ENCODE measurements at regions not wholly inside any gene's neighbourhood (a gene's known extent, or its start where the extent isn't known, plus 50 kb on each side); places are given as distances from the start of the nearest gene placed in this dataset.
A peak's percentile ranks its signal among the peaks of the same experiment; 100 is the strongest.
"Not testable (repeated sequence)": the region's sequence is repeated elsewhere in the genome, so short reads cannot be mapped to it uniquely, and the experiment has no call there.

GRCh38 chr5:174567506-174568141 is 156.8 kb upstream of the MSX2 start:
- DNase-seq = no peak

DNA sequence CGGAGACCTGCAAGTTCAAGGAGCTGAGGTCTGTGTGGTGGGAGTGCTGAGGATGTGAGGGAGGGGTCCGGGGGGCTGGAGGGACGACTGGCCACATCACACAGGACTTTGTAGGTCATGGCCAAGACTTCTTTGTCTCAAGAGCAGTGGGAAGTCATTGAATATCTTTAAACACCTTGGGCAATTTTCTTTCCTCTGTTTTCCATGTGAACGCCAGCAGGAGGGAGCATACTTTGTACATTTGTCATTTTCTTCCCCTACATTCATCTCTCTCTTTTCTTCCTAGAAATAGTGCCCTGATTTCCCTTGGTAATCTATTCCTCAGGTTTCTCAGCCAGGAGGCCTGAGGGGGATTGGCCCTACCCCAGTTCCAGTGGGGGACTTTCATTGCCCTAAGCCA is 153.7 kb upstream of the MSX2 start:
- DNase-seq = no peak

DNA sequence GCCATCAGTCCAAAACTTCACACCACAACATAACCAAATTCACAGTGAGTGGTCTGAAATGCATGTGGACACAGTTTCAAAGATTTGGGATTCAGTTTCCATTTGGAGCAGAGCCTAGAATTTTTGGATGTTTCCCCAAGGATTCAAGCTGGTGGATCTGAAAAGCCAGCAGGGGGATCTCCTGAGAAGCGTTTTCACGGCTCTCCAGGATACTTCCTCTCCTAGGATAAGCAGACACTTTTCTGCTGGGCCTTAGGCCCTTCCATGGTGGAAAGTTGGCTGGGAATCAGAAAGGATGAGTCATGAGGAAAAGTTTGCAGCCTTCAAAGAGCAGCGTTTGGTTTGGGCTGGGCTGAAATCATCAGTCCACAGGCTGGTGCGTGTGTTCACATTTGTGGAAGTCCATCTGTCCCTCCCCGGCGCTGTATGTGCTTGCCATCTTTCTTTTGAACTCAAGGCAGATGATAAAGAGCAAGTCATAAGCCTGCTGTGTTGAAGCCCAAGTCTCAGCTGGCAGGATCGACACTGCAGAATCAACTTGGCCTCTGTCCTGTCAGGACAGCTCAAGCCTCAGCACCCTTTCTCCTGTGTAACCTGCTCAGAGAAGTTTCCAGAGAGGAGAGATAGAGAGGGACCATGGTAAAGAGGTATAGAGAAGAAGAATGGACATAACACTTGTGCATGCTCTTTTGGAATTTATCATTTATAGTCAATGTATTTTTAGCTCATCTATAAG is 152.6 kb upstream of the MSX2 start:
- DNase-seq = no peak

DNA sequence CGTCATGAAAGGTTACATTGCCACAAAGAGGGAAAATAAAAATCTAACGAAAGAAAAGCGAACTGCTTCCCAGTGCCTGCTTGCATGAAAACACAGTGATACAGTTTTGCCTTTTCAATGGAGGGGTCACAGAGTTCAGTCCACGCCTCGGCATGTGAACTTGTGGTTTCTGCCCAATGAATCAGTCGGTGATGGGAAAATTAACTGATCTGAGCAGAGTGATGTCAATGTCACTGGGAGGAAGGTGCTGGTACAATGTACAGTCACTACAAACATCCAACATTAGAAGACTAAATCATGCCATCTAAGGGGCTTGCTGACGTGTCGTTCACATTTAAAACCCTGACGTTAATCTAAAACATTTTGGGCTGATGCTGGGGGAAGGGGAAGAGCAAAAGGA is 151.8 kb upstream of the MSX2 start:
- DNase-seq = no peak

DNA sequence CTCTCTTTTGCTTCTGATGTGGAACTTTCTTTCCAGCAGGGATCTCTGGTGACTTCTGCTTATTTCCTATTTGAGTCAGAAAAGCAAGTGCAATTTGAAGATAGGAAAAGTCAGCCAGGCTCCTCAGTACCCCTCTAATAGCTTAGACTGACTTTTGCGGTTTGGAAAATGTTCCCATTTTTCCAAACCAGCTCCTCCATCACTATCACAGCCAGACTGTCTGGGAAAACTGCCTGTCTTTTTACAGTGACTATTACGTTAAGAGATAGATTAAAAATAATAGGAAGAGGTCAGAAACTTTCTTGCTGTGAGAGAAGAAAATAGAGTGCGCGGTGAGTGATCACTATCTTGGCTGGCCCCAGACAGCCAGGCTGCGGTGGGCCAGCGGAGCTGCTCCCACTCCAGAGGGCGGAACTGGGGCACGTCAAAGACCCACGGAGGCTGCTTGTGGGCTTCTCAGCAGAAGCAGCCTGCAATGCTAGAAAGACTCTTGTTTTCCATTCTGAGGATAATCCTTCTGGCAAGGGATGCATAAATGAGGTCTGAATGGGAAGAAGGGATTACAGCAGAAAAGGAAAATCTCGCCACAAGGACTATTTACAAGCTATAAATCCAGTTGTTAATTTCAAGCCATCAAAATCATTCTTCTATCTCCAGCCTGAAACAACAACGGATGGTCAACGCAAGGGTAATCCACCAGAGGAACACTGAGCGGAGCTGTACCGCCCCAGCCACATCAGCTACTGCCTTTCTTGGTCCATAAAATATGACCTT is 151.0 kb upstream of the MSX2 start:
- DNase-seq = no peak

- DNase-seq = no peak
Observed at GRCh38 chr5:174575043-174575442, 149.3 kb upstream of the MSX2 start.

- no peak for DNase-seq
Observed at GRCh38 chr5:174576042-174576441, 148.3 kb upstream of the MSX2 start.

- peak in 1 of 2 experiments; percentile 1 for DNase-seq
Observed at GRCh38 chr5:174581479-174581878, 142.9 kb upstream of the MSX2 start.

- DNase-seq = no peak
Observed at GRCh38 chr5:174581894-174582293, 142.5 kb upstream of the MSX2 start.

GRCh38 chr5:174583071-174583470 is 141.3 kb upstream of the MSX2 start:
- DNase-seq = no peak

DNA sequence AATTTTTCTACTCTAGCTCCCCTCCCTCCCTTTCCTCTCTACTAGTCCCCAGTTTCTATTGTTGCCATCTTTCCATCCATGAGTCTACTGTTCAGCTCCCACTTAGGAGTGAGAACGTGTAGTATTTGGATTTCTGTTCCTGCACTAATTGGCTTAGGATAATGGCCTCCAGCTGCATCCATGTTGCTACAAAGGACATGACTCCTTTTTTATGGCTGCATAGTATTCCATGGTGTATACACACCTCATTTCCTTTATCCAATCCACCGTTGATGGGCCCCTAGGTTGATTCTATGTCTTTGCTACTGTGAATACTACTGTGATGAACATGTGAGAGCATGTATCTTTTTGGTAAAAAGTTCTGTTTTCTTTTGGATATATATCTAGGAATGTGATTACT is 138.9 kb upstream of the MSX2 start:
- no peak for DNase-seq

DNA sequence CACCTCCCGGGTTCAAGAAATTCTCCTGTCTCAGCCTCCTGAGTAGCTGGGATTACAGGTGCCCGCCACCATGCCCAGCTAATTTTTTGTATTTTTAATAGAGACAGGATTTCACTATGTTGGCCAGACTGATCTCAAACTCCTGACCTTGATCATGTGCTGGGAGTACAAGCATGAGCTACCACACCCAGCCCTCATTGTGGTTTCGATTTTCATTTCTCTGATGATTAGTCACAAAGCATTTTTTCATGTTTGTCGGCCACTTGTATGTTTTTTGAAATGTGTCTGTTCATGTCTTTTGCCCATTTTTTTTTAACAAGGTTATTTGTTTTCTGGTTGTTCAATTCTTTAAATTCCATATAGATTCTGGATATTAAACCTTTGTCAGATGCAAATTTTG is 138.2 kb upstream of the MSX2 start:
- DNase-seq = not testable (repeated sequence)

- no peak for DNase-seq
Observed at GRCh38 chr5:174589011-174589410, 135.4 kb upstream of the MSX2 start.

DNA sequence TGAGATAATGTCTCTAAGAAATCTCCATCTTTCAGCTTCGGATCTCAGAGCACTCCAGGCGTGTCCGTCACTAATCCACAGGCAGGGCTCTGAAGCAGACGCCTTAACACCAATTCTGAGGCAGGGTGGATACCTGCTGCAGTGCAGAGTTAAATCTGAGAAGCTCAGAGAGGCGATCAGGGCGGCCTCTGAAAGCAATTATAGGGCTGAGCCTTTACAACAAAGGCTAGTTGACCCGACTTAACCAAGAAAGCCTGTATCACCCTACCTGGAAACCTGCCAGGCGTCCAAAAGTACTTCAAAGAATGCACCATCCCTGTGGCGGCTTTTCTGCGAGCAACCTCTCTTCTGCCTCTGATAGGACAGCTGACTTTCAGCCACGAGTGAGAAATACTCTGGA is 134.8 kb upstream of the MSX2 start:
- no peak for DNase-seq

DNA sequence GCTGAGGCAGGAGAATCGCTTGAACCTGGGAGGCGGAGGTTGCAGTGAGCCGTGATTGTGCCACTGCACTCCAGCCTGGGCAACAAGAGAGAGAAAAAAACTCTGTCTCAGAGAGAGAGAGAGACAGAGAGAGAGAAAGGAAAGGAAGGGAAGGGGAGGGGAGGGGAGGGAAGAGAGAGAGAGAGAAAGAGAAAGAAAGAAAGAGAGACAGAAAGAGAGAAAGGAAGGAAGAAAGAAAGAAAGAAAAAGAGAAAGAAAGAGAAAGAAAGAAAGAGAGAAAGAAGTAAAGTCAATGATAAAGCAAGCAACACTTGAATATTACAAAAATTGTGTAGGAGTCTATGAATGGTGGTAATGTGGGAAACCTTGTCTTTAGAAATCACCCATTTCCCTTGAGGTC is 133.6 kb upstream of the MSX2 start:
- DNase-seq = no peak

DNA sequence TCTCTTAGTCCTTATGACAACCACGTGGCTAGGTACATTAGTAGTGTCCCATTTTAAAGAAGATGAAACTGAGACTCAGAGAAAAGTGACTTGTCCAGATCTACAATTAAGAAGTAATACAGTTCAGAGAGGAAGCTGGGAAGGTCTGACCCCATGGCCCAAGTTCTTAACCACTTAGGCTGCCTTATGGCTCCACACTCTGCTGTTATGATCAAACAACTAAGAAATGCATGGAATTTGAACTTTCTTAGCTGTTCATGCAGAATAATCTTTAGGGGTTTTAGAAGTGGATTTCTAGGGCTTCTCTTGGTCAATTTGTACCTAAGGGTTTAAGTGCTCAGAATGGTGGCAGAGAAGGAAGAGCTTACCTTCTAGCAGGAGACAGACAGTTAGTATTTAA is 128.0 kb upstream of the MSX2 start:
- no peak for DNase-seq

DNA sequence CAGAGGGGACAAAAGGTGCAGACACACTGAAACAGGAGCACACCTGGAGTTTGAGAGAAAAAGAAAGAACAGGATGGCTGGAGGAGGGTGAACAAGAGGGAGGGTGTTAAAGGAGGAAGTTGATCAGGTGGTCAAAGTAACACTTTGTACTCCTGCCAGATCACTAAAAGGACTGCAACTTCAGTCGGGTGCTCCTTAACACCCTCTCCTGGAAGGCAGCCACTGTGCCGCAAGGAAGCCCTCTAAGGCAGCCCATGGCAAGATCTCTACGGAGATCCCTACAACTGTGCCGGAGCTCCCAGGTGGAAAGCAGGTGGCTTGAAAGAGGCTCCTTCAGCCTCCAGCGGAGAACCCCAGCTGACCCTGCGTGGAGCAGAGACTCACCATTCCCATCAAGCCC is 124.4 kb upstream of the MSX2 start:
- no peak for DNase-seq

DNA sequence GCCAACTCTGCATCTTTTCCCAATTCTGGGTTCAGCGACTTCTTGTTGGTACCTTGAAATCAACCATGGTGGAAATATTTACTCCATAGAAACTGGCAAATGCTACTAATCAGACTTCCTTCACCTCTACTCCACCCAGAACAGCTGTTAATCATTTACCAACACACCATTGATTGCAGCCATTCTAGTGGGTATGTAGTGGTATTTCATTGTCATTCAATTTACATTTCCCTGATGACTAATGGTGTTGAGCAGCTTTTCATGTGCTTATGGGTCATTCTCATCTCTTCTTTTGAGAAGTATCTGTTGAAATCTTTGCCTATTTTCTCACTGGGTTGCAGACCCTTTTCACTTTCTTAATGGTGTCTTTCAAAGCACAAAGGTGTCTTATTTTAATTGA is 122.4 kb upstream of the MSX2 start:
- no peak for DNase-seq

DNA sequence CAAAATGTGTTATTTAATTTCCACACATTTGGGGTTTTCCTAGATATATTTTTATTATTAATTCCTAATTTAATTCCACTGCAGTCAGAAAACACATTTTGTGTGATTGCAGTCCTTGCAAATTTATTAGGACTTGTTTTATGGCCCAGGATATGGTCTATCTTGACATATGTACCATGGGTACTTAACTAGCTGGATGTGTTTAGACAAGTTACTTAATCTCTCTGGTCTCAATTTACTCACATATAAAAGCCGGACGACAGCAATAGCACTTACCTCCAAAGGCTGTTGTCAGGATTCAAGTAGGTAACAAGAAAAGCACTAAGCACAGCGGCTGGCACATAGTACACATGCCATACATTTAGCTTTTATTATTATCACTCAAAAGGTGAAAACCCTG is 118.2 kb upstream of the MSX2 start:
- no peak for DNase-seq

DNA sequence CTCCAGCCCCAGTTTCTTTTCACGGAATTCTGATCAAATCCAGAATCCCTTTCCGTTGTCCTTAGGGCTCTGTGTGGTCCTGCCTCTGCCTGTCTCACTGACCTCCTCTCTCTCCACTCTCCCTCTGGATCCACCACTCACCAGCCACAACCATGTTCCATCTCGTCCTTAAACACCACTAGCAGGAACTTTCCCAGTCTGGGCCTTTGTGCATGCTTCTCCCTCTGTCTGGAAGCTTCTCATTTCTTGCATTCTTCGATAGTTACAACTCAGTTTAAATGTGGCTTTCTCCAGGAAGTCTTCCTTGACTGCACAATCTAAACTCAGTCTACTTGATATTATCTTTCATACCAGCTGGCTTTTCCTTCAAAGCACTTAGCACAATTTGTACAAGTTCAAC is 117.7 kb upstream of the MSX2 start:
- DNase-seq = no peak

- DNase-seq = no peak
Observed at GRCh38 chr5:174607205-174607604, 117.2 kb upstream of the MSX2 start.

- no peak for DNase-seq
Observed at GRCh38 chr5:174607916-174608315, 116.5 kb upstream of the MSX2 start.

- DNase-seq = no peak
Observed at GRCh38 chr5:174608631-174609097, 115.7 kb upstream of the MSX2 start.

GRCh38 chr5:174609116-174609515 is 115.3 kb upstream of the MSX2 start:
- DNase-seq = no peak

All from Kasumi-1 (cell line).